ENCODE measurements at regions not wholly inside any gene's neighbourhood (a gene's known extent, or its start where the extent isn't known, plus 50 kb on each side); places are given as distances from the start of the nearest gene placed in this dataset.
"Not testable (repeated sequence)": the region's sequence is repeated elsewhere in the genome, so short reads cannot be mapped to it uniquely, and the experiment has no call there.

GRCh38 chr7:19561121-19561805, 147.6 kb downstream of the POLR1F start:
- H3K27me3 Mint-ChIP-seq = no peaks in the 10 kb centered on the region
- no peaks in the 10 kb centered on the region for H3K4me1 Mint-ChIP-seq (ENCODE audit: low read depth)
- no peaks in the 10 kb centered on the region for H3K36me3 Mint-ChIP-seq (ENCODE audit: low read depth)
- intact Hi-C loops (cut with micrococcal nuclease) = no loop called here
- H3K4me3 Mint-ChIP-seq = no peak overlapping the region
- H3K9me3 Mint-ChIP-seq = no peaks in the 10 kb centered on the region
- no peak overlapping the region for H3K27ac Mint-ChIP-seq

DNA sequence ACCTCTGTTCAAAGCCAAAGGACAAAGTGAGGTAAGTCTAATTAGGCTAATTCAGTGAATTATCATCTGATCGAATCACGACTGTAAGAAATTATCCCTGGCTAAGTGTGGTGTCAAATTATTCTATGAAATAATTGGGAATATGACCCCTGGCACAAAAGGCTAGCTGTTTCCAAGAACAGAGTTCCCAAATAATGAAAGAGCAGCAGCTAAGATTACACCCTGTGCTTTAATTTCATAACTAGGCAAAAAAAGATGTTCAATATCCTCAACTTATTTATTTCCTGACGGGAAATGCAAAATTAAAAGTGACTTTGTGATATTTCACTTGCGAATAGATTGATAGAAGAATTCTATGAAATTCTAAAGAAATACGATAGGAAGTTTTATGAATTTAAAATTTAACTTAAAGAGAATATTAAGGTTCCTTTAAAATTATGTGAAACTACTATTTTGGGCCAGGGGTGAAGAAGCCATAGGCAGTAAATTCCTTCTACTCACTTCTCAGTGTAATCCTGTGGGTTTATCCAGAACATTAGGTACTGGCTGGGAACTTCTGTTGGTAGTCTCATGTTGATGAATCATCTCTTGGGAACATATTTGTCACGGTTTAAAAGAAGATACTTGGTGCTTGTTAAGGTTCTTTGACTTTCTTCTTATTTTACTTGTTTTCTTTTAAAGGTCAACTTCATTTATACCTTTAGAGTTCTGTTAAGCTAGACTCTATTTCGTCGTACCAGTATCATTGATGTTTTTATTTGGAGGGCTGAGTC, 148.5 kb downstream of the POLR1F start:
- Mint-ChIP-seq H3K27ac (no peak overlapping the region), H3K9me3 (peaks cover under 1% of the 10 kb centered on the region), H3K4me1 (ENCODE audit: low read depth) (no peaks in the 10 kb centered on the region), H3K4me3 (no peak overlapping the region), H3K27me3 (no peaks in the 10 kb centered on the region), H3K36me3 (ENCODE audit: low read depth) (no peaks in the 10 kb centered on the region)
- intact Hi-C loops (cut with micrococcal nuclease) = no loop called here

DNA sequence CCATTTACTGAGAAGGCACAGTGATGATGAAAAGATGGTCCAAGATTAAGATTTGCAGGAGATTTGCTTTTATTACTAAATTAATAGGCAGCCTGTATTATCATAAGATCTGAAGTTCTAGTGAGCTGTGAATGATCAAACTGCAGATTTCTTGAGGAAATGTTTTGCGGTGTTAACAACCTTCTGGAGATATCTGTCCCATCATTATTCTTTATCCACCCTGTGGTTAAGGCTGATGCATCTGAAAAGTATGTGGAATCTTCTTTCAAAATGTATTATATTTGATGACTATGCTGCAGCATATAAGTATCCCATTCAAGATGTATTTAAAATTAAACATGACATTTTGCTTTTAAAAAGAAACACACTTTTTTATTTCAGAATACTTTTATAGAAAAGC, 150.3 kb downstream of the POLR1F start:
- no peaks in the 10 kb centered on the region for H3K36me3 Mint-ChIP-seq (ENCODE audit: low read depth)
- H3K27ac Mint-ChIP-seq = no peak overlapping the region
- no peaks in the 10 kb centered on the region for H3K27me3 Mint-ChIP-seq
- peaks cover 8% of the 10 kb centered on the region for H3K9me3 Mint-ChIP-seq
- intact Hi-C loops (cut with micrococcal nuclease) = no loop called here
- H3K4me1 Mint-ChIP-seq (ENCODE audit: low read depth) = no peaks in the 10 kb centered on the region
- no peak overlapping the region for H3K4me3 Mint-ChIP-seq

- no peaks in the 10 kb centered on the region for H3K36me3 Mint-ChIP-seq (ENCODE audit: low read depth)
- peaks cover 8% of the 10 kb centered on the region for H3K9me3 Mint-ChIP-seq
- H3K4me3 Mint-ChIP-seq = no peak overlapping the region
- no peaks in the 10 kb centered on the region for H3K4me1 Mint-ChIP-seq (ENCODE audit: low read depth)
- H3K27me3 Mint-ChIP-seq = no peaks in the 10 kb centered on the region
- H3K27ac Mint-ChIP-seq = no peak overlapping the region
- intact Hi-C loops (cut with micrococcal nuclease) = no loop called here
These were observed 150.9 kb downstream of the POLR1F start for GRCh38 chr7:19557726-19558465.

GRCh38 chr7:19554581-19554980, 154.3 kb downstream of the POLR1F start:
- H3K36me3 Mint-ChIP-seq (ENCODE audit: low read depth) = no peaks in the 10 kb centered on the region
- no peak overlapping the region for H3K4me3 Mint-ChIP-seq
- intact Hi-C loops (cut with micrococcal nuclease) = no loop called here
- no peaks in the 10 kb centered on the region for H3K4me1 Mint-ChIP-seq (ENCODE audit: low read depth)
- H3K27ac Mint-ChIP-seq = no peak overlapping the region
- no peaks in the 10 kb centered on the region for H3K27me3 Mint-ChIP-seq
- peaks cover 9% of the 10 kb centered on the region for H3K9me3 Mint-ChIP-seq

- intact Hi-C loops (cut with micrococcal nuclease) = no loop called here
- H3K4me3 Mint-ChIP-seq = no peak overlapping the region
These were observed 156.3 kb downstream of the POLR1F start for GRCh38 chr7:19552576-19552975.

DNA sequence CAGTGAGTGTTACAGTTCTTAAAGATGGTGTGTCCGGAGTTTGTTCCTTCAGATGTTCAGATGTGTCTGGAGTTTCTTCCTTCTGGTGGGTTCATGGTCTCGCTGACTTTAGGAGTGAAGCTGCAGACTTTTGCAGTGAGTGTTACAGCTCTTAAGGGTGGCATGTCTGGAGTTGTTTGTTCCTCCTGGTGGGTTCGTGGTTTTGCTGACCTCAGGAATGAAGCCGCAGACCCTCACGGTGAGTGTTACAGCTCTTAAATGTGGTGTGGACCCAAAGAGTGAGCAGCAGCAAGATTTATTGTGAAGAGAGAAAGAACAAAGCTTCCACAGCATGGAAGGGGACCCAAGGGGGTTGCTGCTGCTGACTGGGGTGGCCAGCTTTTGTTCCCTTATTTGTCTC, 159.6 kb downstream of the POLR1F start:
- H3K9me3 Mint-ChIP-seq = peaks cover 37% of the 10 kb centered on the region
- intact Hi-C loops (cut with micrococcal nuclease); H3K4me3 Mint-ChIP-seq; H3K27ac Mint-ChIP-seq; H3K4me1 Mint-ChIP-seq (ENCODE audit: low read depth); H3K27me3 Mint-ChIP-seq; H3K36me3 Mint-ChIP-seq (ENCODE audit: low read depth): not testable (repeated sequence)

More at GRCh38 chr7:19552576-19552975, 156.3 kb downstream of the POLR1F start:
- Mint-ChIP-seq H3K9me3 (peaks cover 18% of the 10 kb centered on the region), H3K27ac (no peak overlapping the region), H3K4me1 (ENCODE audit: low read depth) (no peaks in the 10 kb centered on the region), H3K27me3 (no peaks in the 10 kb centered on the region), H3K36me3 (ENCODE audit: low read depth) (no peaks in the 10 kb centered on the region)

DNA sequence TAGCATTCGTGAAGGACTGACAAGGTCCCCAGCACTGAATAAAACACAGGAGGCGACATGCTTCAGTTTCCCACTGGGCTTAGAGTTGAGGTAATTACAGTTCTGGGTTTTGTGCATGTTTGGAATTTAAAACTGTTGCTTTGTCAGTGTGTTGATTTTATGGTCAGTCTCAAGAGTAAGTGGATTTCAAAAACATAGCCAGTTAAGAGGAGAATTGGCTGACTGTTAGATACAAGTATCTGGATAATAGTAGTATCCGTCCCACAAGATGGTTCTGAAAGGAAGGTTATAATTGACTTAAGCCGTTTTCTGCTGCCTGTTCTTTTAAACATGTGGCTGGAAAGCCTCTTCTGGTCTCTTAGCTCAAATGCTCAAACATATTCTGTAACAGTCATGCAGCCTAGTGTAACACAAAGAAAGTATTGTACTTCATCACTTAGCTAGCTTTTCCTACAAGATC, 170.9 kb downstream of the POLR1F start:
- Mint-ChIP-seq H3K27me3 (no peaks in the 10 kb centered on the region), H3K27ac (no peak overlapping the region), H3K36me3 (ENCODE audit: low read depth) (no peaks in the 10 kb centered on the region), H3K4me3 (no peak overlapping the region), H3K4me1 (ENCODE audit: low read depth) (no peaks in the 10 kb centered on the region), H3K9me3 (peaks cover 8% of the 10 kb centered on the region)
- intact Hi-C loops (cut with micrococcal nuclease) = no loop called here

DNA sequence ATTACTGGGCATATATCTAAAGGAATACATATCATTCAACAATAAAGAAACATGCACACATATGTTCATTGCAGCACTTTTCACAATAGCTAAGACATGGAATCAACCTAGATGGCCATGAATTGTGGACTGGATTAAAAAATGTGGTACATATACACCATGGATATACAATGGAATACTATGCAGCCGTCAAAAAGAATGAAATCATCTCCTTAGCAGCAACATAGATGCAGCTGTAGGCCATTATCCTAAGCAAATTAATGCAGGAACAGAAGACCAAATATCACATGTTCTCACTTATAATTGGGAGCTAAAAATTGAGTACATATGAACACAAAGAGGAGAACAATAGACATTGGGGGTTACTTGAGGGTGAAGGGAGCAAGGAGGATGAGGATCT, 175.6 kb downstream of the POLR1F start:
- Mint-ChIP-seq H3K27me3 (no peaks in the 10 kb centered on the region), H3K4me3 (no peak overlapping the region)

DNA sequence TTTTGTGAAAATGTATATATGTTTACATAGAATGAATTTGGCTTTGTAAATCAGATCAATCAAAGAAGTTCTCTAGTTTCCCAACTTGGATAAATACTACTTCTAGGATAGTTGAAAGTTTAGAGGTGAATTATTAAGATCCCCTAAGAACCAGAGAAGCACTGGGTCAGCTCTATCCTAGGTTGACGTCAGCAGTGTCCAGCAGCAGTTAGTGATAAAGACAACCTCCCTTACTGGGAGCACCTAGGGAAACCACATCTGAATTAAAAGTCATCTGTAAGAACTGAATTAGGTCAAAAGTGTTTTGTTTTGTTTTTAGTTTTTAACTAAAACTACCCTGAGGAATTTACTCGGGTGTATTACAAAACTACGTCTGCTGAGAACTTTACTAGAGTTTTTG, 178.0 kb downstream of the POLR1F start:
- no peak overlapping the region for H3K27ac Mint-ChIP-seq
- intact Hi-C loops (cut with micrococcal nuclease) = no loop called here

More for the DNA sequence above, 175.6 kb downstream of the POLR1F start:
- H3K36me3 Mint-ChIP-seq (ENCODE audit: low read depth) = no peaks in the 10 kb centered on the region
- intact Hi-C loops (cut with micrococcal nuclease) = no loop called here
- H3K27ac Mint-ChIP-seq = no peak overlapping the region
- peaks cover 23% of the 10 kb centered on the region for H3K9me3 Mint-ChIP-seq
- no peaks in the 10 kb centered on the region for H3K4me1 Mint-ChIP-seq (ENCODE audit: low read depth)

GRCh38 chr7:19530261-19530660, 178.6 kb downstream of the POLR1F start:
- H3K9me3 Mint-ChIP-seq = peaks cover 23% of the 10 kb centered on the region
- H3K36me3 Mint-ChIP-seq (ENCODE audit: low read depth) = no peaks in the 10 kb centered on the region
- H3K27ac Mint-ChIP-seq = no peak overlapping the region
- intact Hi-C loops (cut with micrococcal nuclease) = no loop called here
- no peak overlapping the region for H3K4me3 Mint-ChIP-seq
- no peaks in the 10 kb centered on the region for H3K4me1 Mint-ChIP-seq (ENCODE audit: low read depth)
- no peaks in the 10 kb centered on the region for H3K27me3 Mint-ChIP-seq

More for the DNA sequence above, 178.0 kb downstream of the POLR1F start:
- Mint-ChIP-seq H3K9me3 (peaks cover 23% of the 10 kb centered on the region), H3K4me3 (no peak overlapping the region), H3K27me3 (no peaks in the 10 kb centered on the region), H3K4me1 (ENCODE audit: low read depth) (no peaks in the 10 kb centered on the region), H3K36me3 (ENCODE audit: low read depth) (no peaks in the 10 kb centered on the region)

- H3K36me3 Mint-ChIP-seq (ENCODE audit: low read depth) = no peaks in the 10 kb centered on the region
- no peaks in the 10 kb centered on the region for H3K27me3 Mint-ChIP-seq
- peaks cover 2% of the 10 kb centered on the region for H3K9me3 Mint-ChIP-seq
- H3K4me3 Mint-ChIP-seq = no peak overlapping the region
- H3K27ac Mint-ChIP-seq = no peak overlapping the region
- no peaks in the 10 kb centered on the region for H3K4me1 Mint-ChIP-seq (ENCODE audit: low read depth)
- intact Hi-C loops (cut with micrococcal nuclease) = no loop called here
These were observed 182.2 kb downstream of the POLR1F start for GRCh38 chr7:19526639-19527038.

- Mint-ChIP-seq H3K27ac (no peak overlapping the region), H3K4me1 (ENCODE audit: low read depth) (no peaks in the 10 kb centered on the region), H3K27me3 (no peaks in the 10 kb centered on the region), H3K9me3 (peaks cover 16% of the 10 kb centered on the region), H3K36me3 (ENCODE audit: low read depth) (no peaks in the 10 kb centered on the region), H3K4me3 (no peak overlapping the region)
- intact Hi-C loops (cut with micrococcal nuclease) = no loop called here
These were observed 186.4 kb downstream of the POLR1F start for GRCh38 chr7:19522486-19522885.

DNA sequence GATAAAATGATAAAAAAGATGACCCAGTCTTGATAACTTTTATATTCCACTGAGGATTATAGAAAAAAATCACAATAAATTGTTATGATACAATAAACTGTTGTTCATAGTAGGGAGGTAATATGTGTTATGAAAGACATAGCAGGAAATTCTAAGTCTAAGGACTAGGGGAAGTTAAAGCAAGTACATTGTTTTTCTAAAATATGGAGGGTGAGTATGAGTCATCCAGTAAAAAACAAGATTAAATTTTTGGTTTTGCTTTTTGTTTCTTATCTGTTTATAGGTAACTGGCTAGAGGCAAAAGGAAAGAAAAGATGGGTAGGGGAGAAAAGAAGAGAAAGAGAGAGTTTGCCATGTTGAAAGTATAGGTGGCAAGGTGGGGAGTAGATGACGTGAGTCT, 188.4 kb downstream of the POLR1F start:
- intact Hi-C loops (cut with micrococcal nuclease) = no loop called here
- no peaks in the 10 kb centered on the region for H3K27me3 Mint-ChIP-seq
- H3K4me3 Mint-ChIP-seq = no peak overlapping the region
- H3K9me3 Mint-ChIP-seq = peaks cover 32% of the 10 kb centered on the region
- no peaks in the 10 kb centered on the region for H3K4me1 Mint-ChIP-seq (ENCODE audit: low read depth)
- H3K27ac Mint-ChIP-seq = no peak overlapping the region
- H3K36me3 Mint-ChIP-seq (ENCODE audit: low read depth) = no peaks in the 10 kb centered on the region
